HG03066 (cell line): ENCODE measurements at regions not wholly inside any gene's neighbourhood (a gene's known extent, or its start where the extent isn't known, plus 50 kb on each side); places are given as distances from the start of the nearest gene placed in this dataset.
"Not testable (repeated sequence)": the region's sequence is repeated elsewhere in the genome, so short reads cannot be mapped to it uniquely, and the experiment has no call there.

ENCODE experiments used
- ATAC-seq: cut with Tn5 transposase; IDR thresholded peaks from one replicate; pipeline ENCODE4 v1.9.1; 2021; ENCODE audit warnings: low read depth; ENCODE audit not compliant: unreplicated experiment

- no peak for ATAC-seq
These were observed 273.5 kb upstream of the HS3ST1 start for GRCh38 chr4:11701966-11702725.

GRCh38 chr4:11700751-11701226 lies 272.1 kb upstream of the HS3ST1 start:
- no peak for ATAC-seq

DNA sequence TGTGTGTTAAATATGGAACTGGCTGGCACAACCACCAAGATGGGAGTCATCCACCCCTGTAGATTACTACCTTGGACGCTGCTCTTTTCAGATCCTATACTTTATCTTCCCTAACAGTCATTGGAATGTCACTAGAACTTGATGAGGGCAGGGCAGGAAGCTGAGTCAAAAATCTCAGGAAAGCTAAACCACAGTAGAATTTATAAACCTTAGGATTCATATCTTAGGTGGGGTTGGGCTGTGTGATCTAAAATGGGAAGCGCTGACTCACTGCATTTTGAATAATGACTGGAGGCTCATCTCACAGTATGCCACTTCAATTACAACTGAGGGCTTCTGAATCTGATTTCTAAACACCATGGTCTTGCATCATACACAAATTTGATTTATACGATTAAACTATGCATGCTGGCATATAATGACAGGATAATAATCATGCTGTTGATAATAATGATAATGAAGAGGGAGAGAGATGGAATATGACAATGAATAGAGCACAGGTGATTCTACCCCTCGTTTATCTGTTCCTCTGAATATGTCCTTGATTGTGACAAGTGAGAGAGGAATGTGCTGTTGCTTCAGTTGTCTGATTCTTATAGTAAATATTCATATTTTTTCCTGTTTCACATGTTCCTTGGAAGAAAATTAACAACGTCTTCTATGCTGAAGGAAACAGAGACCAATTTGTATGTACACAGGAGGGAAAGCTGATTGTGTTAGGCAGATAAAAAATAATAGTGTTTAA lies 270.3 kb upstream of the HS3ST1 start:
- ATAC-seq, result no peak

DNA sequence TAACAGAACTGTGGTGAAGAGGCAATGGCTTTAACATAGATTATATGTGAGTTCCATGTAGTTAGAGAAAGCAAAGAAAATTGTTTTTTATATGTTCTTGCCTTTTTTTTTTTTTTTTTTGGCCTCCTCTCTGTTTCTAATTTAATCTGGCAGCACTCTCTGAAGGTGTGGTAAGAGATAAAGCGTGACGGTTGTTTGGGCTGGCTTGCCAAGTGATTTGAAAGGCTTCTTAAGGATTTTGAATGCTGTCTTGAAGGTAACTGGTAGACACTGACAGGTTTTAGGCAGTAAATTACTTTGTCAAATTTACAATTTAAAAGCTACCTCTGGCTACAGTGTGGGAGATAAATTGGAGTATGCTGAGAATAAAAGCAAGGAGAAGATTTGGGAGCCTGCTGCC lies 269.3 kb upstream of the HS3ST1 start:
- no peak for ATAC-seq

DNA sequence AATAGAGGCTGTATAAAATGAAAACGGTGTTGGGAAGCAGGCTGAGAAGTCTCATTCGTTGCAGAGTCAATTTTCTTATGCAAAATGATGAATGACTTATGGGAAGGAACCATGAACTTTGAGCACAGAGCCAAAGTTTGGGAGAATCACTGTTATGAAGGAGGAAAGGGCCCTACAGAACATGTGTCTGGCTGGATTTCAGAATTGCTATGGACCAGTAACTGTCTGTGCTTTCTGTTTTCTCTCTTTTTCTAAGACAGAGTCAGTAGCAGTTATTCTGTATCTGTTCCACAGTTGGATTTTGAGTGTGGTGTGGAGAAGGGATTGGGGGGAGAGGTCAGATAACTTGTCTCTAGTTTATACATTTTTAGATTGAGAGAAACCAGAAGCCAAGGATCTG lies 265.0 kb upstream of the HS3ST1 start:
- no peak for ATAC-seq

DNA sequence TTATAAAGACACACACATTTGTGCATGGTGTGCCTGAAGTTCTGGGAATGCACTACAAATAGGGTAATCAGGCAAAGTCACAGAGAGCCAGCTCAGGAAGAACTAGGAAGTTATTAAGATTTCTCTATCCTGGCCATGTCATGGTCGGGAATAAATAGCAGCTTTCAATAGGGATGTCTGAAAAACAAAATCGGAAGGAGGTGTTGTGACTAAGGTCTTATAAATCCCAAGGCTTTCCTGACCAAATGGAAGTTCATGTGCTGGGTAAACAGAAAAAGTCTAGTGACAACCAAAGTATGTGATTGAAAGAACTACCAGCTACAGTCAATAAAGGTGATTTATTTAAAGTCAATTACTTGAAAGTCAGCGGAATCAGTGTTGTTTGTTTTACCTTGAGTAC lies 262.5 kb upstream of the HS3ST1 start:
- ATAC-seq, result no peak

- no peak for ATAC-seq
These were observed 259.0 kb upstream of the HS3ST1 start for GRCh38 chr4:11687727-11688126.

DNA sequence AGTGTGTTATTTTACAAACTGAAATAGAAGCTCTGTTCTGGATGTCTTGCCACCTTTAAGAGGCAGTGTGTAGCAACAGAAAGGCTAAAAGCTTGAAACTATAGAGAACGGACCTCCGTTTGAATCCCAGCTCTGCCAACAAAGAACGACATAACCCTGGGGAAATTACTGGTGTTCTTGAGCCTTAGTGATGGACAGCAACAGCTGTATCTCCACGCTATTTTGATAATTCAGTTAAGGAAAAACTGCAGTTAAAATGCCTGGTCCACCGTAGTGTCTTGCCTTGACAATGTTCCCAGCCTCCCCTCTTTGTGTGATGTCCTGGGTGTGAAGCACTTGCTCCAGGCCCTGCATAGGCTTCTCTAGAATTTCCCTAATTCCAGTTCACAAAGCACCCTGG lies 256.8 kb upstream of the HS3ST1 start:
- ATAC-seq, result no peak

DNA sequence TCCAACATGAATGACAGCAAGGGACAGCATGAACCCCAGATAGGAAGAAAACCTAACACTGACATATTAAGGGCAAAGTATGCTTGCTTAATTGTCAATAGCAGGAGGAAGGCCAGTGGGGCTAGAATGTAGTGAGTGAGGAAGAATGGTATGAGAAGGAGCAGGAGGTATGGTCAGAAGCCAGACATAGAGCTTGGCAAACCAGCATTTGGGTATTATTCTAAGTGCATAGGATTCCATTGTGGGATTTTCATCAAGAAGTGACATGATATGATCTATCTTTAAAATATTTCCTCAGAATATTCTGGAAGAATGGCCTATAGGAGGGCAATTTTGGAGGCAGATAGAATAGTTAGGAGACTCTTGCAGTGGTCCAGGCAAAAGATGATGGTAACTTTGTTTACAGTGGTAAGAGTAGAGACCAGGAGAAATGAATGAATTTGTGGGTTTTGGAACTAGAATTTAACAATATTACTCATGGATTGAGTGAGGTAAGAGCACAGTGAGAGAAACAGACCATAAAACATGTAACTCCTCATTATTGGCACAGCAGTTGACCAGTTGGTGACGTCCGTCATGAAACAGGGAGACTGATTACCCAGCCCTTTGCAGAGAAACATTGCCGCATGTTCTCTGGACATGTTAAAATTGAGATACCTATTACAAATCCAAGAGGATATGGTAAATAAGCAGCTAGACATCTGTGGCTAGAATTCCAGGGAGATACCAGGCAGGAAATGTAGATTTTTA lies 246.5 kb upstream of the HS3ST1 start:
- no peak for ATAC-seq

DNA sequence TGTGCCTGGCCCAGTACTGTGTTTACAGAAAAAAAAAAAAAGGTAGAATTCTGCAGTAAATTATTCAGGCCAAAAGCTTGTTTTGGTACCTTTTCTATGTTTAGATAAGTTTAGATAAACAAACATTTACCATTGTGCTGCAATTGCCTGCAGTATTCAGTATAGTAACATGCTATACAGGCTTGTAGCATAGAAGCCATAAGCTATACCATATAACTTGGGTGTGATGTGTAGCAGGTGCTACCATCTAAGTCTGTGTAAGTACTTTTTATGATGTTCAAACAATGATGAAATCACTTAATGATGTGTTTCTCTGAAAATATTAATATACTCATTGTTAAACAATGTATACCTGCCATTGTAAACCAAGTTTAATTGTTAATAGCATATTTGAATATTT lies 241.6 kb upstream of the HS3ST1 start:
- ATAC-seq, result no peak

DNA sequence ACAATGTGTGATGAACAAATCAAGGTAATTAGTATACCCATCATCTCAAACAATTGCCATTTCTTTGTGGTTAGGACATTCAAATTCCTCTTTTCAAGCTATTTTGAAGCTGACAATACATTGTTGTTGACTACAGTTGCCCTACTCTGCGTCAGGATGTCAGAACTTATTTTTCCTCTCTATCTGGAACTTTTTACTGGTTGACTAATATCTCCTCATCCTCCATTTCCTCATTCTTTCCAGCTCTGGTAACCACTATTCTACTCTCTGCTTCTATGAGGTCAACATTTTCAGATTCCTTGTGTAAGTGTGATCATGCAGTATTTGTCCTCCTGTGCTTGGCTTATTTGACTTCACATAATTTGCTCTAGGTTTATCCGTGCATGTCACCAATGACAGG lies 240.5 kb upstream of the HS3ST1 start:
- ATAC-seq, result no peak

- no peak for ATAC-seq
These were observed 234.4 kb upstream of the HS3ST1 start for GRCh38 chr4:11663114-11663513.

- no peak for ATAC-seq
These were observed 222.3 kb upstream of the HS3ST1 start for GRCh38 chr4:11650801-11651596.

DNA sequence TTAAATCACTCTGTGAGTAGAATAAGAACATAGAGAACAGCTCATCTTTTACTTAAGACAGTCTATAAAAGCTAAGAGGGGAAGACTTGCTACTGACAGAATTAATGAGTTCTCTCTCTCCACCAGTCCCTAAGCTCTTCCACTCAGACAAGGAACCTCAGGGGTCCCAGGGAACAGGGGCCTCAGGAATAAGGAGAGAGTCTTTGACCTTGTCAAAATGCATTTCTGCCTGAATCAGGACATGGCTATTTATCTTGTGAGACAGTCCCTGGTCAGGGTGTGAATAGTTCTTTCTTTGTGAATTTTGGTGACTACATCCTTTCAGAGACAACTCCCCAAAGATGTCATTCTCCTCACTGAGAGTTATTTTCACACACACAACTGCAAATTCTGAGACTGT lies 218.7 kb upstream of the HS3ST1 start:
- no peak for ATAC-seq

GRCh38 chr4:11643081-11643480 lies 214.4 kb upstream of the HS3ST1 start:
- ATAC-seq, result not testable (repeated sequence)

- no peak for ATAC-seq
These were observed 211.9 kb upstream of the HS3ST1 start for GRCh38 chr4:11640584-11640983.

GRCh38 chr4:11636551-11636950 lies 207.9 kb upstream of the HS3ST1 start:
- no peak for ATAC-seq

- ATAC-seq, result no peak
These were observed 207.3 kb upstream of the HS3ST1 start for GRCh38 chr4:11636031-11636430.

DNA sequence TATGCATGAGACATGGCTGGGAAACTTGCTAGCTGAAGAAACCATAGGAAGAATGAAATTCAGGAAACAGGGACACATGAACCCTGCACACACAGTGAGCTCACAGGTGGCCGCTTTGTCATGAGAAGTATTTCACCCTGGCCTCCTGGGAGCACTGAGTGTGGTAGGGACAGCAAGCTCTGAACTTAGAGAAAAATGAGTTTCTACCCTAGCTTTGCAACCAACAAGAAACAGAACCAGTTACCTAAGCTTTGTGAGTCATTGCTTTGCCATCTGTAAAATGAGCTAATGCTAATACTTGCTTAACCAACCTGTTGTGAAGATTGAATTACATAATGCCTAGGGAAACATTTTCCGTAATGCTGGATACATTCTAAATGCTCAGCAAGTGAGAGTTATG lies 206.6 kb upstream of the HS3ST1 start:
- no peak for ATAC-seq

- no peak for ATAC-seq
These were observed 205.6 kb upstream of the HS3ST1 start for GRCh38 chr4:11634283-11634682.

- no peak for ATAC-seq
These were observed 204.7 kb upstream of the HS3ST1 start for GRCh38 chr4:11633430-11633829.
